ENCODE measurements at regions not wholly inside any gene's neighbourhood (a gene's known extent, or its start where the extent isn't known, plus 50 kb on each side); places are given as distances from the start of the nearest gene placed in this dataset.

DNA sequence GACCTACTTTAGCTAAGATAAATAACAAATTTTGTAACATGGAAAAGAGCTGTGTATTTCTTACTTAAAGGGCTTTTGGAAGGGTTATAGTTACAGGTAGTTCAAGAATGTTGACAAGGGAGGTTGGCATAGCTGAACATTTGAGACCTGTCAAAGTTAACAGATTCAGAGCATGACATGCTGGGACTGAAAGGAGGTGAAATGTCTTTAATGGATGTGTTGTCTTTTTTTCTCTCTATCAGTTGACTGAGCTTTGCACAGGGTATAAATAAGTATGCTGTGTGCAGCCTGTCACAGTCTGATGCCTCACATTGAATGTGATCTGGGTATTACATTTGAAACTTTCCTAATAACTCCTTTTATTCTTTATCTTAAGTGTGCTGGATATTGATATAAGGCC is 411.9 kb upstream of the ZP4 start:
- ChIA-PET CTCF (no interaction called here), POLR2A (no interaction called here)
- H3K27ac Mint-ChIP-seq (ENCODE audit: unreplicated experiment), result no peak overlapping the region
- H3K4me1 ChIP-seq, result no peaks in the 10 kb centered on the region
- H3K4me1 Mint-ChIP-seq (ENCODE audit: low read depth, unreplicated experiment), result no peaks in the 10 kb centered on the region
- H3K27me3 ChIP-seq (replicated peaks; ENCODE audit: control insufficient read depth, insufficient read depth, low read length), result no peaks in the 10 kb centered on the region
- intact Hi-C loops (cut with micrococcal nuclease; ENCODE audit: unreplicated experiment), result no loop called here
- no peaks in the 10 kb centered on the region for H3K36me3 ChIP-seq (ENCODE audit: control insufficient read depth, insufficient read depth, low read length)
- TF ChIP-seq, protein P1, sequence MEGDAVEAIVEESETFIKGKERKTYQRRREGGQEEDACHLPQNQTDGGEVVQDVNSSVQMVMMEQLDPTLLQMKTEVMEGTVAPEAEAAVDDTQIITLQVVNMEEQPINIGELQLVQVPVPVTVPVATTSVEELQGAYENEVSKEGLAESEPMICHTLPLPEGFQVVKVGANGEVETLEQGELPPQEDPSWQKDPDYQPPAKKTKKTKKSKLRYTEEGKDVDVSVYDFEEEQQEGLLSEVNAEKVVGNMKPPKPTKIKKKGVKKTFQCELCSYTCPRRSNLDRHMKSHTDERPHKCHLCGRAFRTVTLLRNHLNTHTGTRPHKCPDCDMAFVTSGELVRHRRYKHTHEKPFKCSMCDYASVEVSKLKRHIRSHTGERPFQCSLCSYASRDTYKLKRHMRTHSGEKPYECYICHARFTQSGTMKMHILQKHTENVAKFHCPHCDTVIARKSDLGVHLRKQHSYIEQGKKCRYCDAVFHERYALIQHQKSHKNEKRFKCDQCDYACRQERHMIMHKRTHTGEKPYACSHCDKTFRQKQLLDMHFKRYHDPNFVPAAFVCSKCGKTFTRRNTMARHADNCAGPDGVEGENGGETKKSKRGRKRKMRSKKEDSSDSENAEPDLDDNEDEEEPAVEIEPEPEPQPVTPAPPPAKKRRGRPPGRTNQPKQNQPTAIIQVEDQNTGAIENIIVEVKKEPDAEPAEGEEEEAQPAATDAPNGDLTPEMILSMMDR (IDR thresholded peaks at IDR 0.05; ENCODE audit: insufficient read depth in 1 of 2, low read depth in 1 of 2, low read length in 1 of 2, severe bottlenecking in 1 of 2, unreplicated experiment in 1 of 2), result no peak
- no peaks in the 10 kb centered on the region for H3K9me3 ChIP-seq
- H3K4me3 Mint-ChIP-seq (ENCODE audit: unreplicated experiment), result no peak overlapping the region
- peaks cover 3% of the 10 kb centered on the region for H3K27me3 Mint-ChIP-seq (ENCODE audit: insufficient read depth, unreplicated experiment)
- no peaks in the 10 kb centered on the region for H3K9me3 Mint-ChIP-seq (ENCODE audit: unreplicated experiment)
- no peaks in the 10 kb centered on the region for H3K36me3 Mint-ChIP-seq (ENCODE audit: insufficient read depth, unreplicated experiment)
- no peak for DNase-seq
- BruUV-seq (replicated peaks), result no TSS peak
- no peak overlapping the region for H3K4me3 ChIP-seq (ENCODE audit: low read depth, low read length)

DNA sequence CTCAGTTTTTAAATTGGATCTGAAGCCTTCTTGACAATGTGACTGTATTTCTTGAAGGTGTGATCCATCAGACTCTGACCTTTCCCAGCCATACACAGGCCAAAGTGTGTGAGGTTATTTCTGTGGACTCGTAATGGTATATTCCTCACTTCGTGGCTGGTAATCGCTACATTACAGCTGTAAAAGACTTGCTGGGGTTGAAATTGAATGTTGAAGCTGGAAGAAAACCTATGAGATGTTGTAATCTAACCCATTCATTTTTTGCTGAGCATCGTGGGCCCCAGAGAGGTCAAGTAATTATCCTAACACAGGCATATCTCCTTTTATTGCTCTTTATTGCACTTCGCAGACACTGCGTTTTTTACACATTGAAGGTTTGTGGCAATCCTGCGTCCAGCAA is 405.6 kb upstream of the ZP4 start:
- no peak overlapping the region for H3K27ac Mint-ChIP-seq (ENCODE audit: unreplicated experiment)
- Histone ChIP-seq H3K4me3 (ENCODE audit: low read depth, low read length) (no peak overlapping the region), H3K27me3 (replicated peaks; ENCODE audit: control insufficient read depth, insufficient read depth, low read length) (no peaks in the 10 kb centered on the region), H3K36me3 (ENCODE audit: control insufficient read depth, insufficient read depth, low read length) (no peaks in the 10 kb centered on the region), H3K4me1 (no peaks in the 10 kb centered on the region), H3K9me3 (no peaks in the 10 kb centered on the region; the same call in 1 of the 2 replicates)
- TF ChIP-seq, protein P1 (IDR thresholded peaks at IDR 0.05; ENCODE audit: insufficient read depth in 1 of 2, low read depth in 1 of 2, low read length in 1 of 2, severe bottlenecking in 1 of 2, unreplicated experiment in 1 of 2), result no peak
- DNase-seq, result no peak
- ChIA-PET CTCF (no interaction called here), POLR2A (no interaction called here)
- H3K4me1 Mint-ChIP-seq (ENCODE audit: low read depth, unreplicated experiment), result no peaks in the 10 kb centered on the region
- H3K36me3 Mint-ChIP-seq (ENCODE audit: insufficient read depth, unreplicated experiment), result no peaks in the 10 kb centered on the region
- no peaks in the 10 kb centered on the region for H3K9me3 Mint-ChIP-seq (ENCODE audit: unreplicated experiment)
- H3K27me3 Mint-ChIP-seq (ENCODE audit: insufficient read depth, unreplicated experiment), result no peaks in the 10 kb centered on the region
- BruUV-seq (replicated peaks), result no TSS peak
- no peak overlapping the region for H3K4me3 Mint-ChIP-seq (ENCODE audit: unreplicated experiment)
- intact Hi-C loops (cut with micrococcal nuclease; ENCODE audit: unreplicated experiment), result no loop called here

DNA sequence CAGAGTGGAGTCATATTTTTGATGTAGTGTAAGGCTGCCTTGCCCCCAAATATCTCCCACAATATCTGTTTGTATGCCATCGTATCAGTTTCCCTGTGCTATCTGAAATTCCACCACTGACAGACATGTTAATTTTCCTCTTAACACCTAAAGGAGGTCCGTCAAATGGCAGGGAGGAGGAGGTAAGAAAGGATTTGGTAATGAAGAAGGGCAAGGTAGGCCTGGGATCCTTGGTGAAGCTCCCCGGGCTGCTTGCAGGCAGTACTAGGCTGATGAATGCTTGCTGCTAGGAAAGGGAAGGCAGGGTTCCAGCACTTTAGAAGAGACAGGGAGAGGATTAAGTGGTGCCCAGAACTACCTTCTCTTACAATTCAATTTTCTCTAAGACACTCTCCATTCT is 402.4 kb upstream of the ZP4 start:
- intact Hi-C loops (cut with micrococcal nuclease; ENCODE audit: unreplicated experiment), result no loop called here
- ChIA-PET POLR2A (no interaction called here), CTCF (no interaction called here)
- H3K4me1 ChIP-seq, result no peaks in the 10 kb centered on the region
- Mint-ChIP-seq H3K36me3 (ENCODE audit: insufficient read depth, unreplicated experiment) (no peaks in the 10 kb centered on the region), H3K4me1 (ENCODE audit: low read depth, unreplicated experiment) (no peaks in the 10 kb centered on the region), H3K27me3 (ENCODE audit: insufficient read depth, unreplicated experiment) (no peaks in the 10 kb centered on the region), H3K27ac (ENCODE audit: unreplicated experiment) (no peak overlapping the region), H3K4me3 (ENCODE audit: unreplicated experiment) (no peak overlapping the region), H3K9me3 (ENCODE audit: unreplicated experiment) (no peaks in the 10 kb centered on the region)
- DNase-seq, result no peak
- H3K36me3 ChIP-seq (ENCODE audit: control insufficient read depth, insufficient read depth, low read length), result no peaks in the 10 kb centered on the region
- no peaks in the 10 kb centered on the region; the same call in 1 of the 2 replicates for H3K9me3 ChIP-seq
- H3K27me3 ChIP-seq (replicated peaks; ENCODE audit: control insufficient read depth, insufficient read depth, low read length), result no peaks in the 10 kb centered on the region
- TF ChIP-seq, protein P1 (IDR thresholded peaks at IDR 0.05; ENCODE audit: insufficient read depth in 1 of 2, low read depth in 1 of 2, low read length in 1 of 2, severe bottlenecking in 1 of 2, unreplicated experiment in 1 of 2), result no peak
- H3K4me3 ChIP-seq (ENCODE audit: low read depth, low read length), result no peak overlapping the region
- BruUV-seq (replicated peaks), result no TSS peak

All from Caco-2 (cell line).